HG03095 (cell line): ENCODE measurements at regions not wholly inside any gene's neighbourhood (a gene's known extent, or its start where the extent isn't known, plus 50 kb on each side); places are given as distances from the start of the nearest gene placed in this dataset.

Source experiments
- ATAC-seq: cut with Tn5 transposase; IDR thresholded peaks from one replicate; pipeline ENCODE4 v1.9.1; 2021; ENCODE audit warnings: moderate library complexity; ENCODE audit not compliant: unreplicated experiment

GRCh38 chr16:51629576-51629975 is 478.5 kb upstream of the SALL1 start:
- no peak for ATAC-seq

GRCh38 chr16:51624080-51624775 is 473.2 kb upstream of the SALL1 start:
- ATAC-seq: no peak

GRCh38 chr16:51621610-51622009 is 470.5 kb upstream of the SALL1 start:
- ATAC-seq: no peak

- no peak for ATAC-seq
Measured at GRCh38 chr16:51615141-51615540, 464.1 kb upstream of the SALL1 start.

- ATAC-seq: no peak
Measured at GRCh38 chr16:51607201-51607651, 456.2 kb upstream of the SALL1 start.

- no peak for ATAC-seq
Measured at GRCh38 chr16:51596247-51596646, 445.2 kb upstream of the SALL1 start.

GRCh38 chr16:51592535-51593300 is 441.6 kb upstream of the SALL1 start:
- no peak for ATAC-seq

GRCh38 chr16:51592001-51592501 is 441.0 kb upstream of the SALL1 start:
- no peak for ATAC-seq

GRCh38 chr16:51591480-51591879 is 440.4 kb upstream of the SALL1 start:
- ATAC-seq: no peak

- ATAC-seq: no peak
Measured at GRCh38 chr16:51579652-51580360, 428.7 kb upstream of the SALL1 start.

- ATAC-seq: no peak
Measured at GRCh38 chr16:51577621-51578303, 426.7 kb upstream of the SALL1 start.

GRCh38 chr16:51576498-51577195 is 425.6 kb upstream of the SALL1 start:
- no peak for ATAC-seq

- no peak for ATAC-seq
Measured at GRCh38 chr16:51573191-51573590, 422.1 kb upstream of the SALL1 start.

- no peak for ATAC-seq
Measured at GRCh38 chr16:51569203-51569931, 418.3 kb upstream of the SALL1 start.

- ATAC-seq: no peak
Measured at GRCh38 chr16:51567911-51568310, 416.8 kb upstream of the SALL1 start.

GRCh38 chr16:51565184-51565583 is 414.1 kb upstream of the SALL1 start:
- ATAC-seq: no peak

- no peak for ATAC-seq
Measured at GRCh38 chr16:51562891-51563290, 411.8 kb upstream of the SALL1 start.

GRCh38 chr16:51559901-51560300 is 408.8 kb upstream of the SALL1 start:
- ATAC-seq: no peak

- ATAC-seq: no peak
Measured at GRCh38 chr16:51557670-51558069, 406.6 kb upstream of the SALL1 start.
